AG10803 (cell line): ENCODE measurements at regions not wholly inside any gene's neighbourhood (a gene's known extent, or its start where the extent isn't known, plus 50 kb on each side); places are given as distances from the start of the nearest gene placed in this dataset.
A peak's percentile ranks its signal among the peaks of the same experiment; 100 is the strongest.

ENCODE experiments used
- DNase-seq: peaks from one replicate; pipeline ENCODE4 v3.0.0; 2010; ENCODE audit warnings: low read depth
- H3K4me3 ChIP-seq: 2 replicates; pipeline ENCODE4 v1.5.1; 2011; ENCODE audit warnings: mild to moderate bottlenecking, low read length, control low read depth
- CTCF ChIP-seq: conservative IDR thresholded peaks from 2 replicates; pipeline ENCODE4 v1.5.1; 2011; ENCODE audit warnings: mild to moderate bottlenecking, low read length, control low read depth, inconsistent platforms

- no peak overlapping the region for H3K4me3 ChIP-seq
- DNase-seq = no peak
- no peak for TF ChIP-seq CTCF
Observed at GRCh38 chr3:162150790-162151189, 654.2 kb downstream of the OTOL1 start.

- no peak for DNase-seq
- no peak for TF ChIP-seq CTCF
- H3K4me3 ChIP-seq = no peak overlapping the region
Observed at GRCh38 chr3:162152636-162153035, 656.0 kb downstream of the OTOL1 start.

- no peak for TF ChIP-seq CTCF
- no peak for DNase-seq
- H3K4me3 ChIP-seq = no peak overlapping the region
Observed at GRCh38 chr3:162161595-162161994, 665.0 kb downstream of the OTOL1 start.

GRCh38 chr3:162165346-162165745 lies 668.7 kb downstream of the OTOL1 start:
- no peak overlapping the region for H3K4me3 ChIP-seq
- no peak for DNase-seq
- no peak for TF ChIP-seq CTCF

- DNase-seq = peak; percentile 14
- no peak for TF ChIP-seq CTCF
- no peak overlapping the region for H3K4me3 ChIP-seq
Observed at GRCh38 chr3:162166543-162166942, 669.9 kb downstream of the OTOL1 start.

GRCh38 chr3:162168715-162169114 lies 672.1 kb downstream of the OTOL1 start:
- TF ChIP-seq CTCF = no peak
- H3K4me3 ChIP-seq = no peak overlapping the region
- no peak for DNase-seq

GRCh38 chr3:162170581-162170980 lies 674.0 kb downstream of the OTOL1 start:
- no peak overlapping the region for H3K4me3 ChIP-seq
- no peak for DNase-seq
- no peak for TF ChIP-seq CTCF
